ENCODE measurements at regions not wholly inside any gene's neighbourhood (a gene's known extent, or its start where the extent isn't known, plus 50 kb on each side); places are given as distances from the start of the nearest gene placed in this dataset.

DNA sequence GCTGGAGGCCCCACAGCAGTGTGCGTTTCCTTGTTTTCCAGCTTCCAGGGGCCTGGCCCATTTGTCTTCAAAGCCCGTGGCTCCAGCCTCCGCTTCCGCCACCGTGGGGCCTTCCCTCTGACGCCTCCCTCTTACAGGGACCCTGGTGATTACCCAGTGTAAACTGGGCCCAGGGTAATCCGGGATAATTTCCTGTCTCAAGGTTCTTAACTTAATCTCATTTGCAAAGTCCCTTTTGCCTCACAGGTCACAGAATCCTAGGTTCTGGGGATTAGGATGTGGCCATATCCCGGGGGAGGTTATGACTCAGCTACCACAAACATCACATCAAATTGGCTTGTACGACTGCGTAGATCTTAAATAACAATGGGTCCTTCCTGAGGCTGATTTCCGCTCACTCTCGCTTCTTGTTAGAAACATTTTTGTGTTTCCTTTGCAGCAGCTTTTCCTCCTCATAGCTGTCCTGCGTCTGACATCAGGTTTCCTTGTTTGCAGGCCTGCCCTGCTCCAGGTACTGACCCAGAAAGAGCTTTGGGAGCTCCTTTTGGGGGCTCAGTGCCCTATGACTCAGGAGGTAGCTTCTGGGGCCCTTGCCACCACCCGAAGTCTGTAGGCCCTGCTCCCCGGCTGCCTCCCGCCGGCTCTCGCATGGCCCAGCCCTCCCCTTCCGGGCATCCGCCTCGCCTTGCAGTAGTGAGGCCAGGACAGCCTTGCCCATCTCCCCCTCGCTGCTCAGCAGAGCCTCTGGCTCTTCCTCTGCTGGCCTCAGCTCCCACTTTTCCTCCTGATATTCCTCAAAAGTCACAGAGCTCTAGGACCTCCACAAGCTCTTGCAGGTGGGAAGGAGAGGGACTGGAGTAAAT is 100.5 kb downstream of the ERMARD start:
- Histone ChIP-seq H3K9ac (ENCODE audit: low read depth, low read length) (no peak overlapping the region), H3K9me3 (ENCODE audit: insufficient read depth, low read depth, low read length) (peaks cover 4% of the 10 kb centered on the region; the same call in 1 of the 2 replicates), H3K27ac (ENCODE audit: low read length) (no peak overlapping the region), H3K4me1 (ENCODE audit: insufficient read depth, low read length) (0 out of 2 replicates have a peak, but pooled peaks cover 2% of the 10 kb centered on the region), H3K4me3 (ENCODE audit: low read length) (no peak overlapping the region), H3K36me3 (ENCODE audit: insufficient read depth, low read depth, low read length) (no peaks in the 10 kb centered on the region), H3K27me3 (ENCODE audit: insufficient read depth, low read length) (no peaks in the 10 kb centered on the region)

DNA sequence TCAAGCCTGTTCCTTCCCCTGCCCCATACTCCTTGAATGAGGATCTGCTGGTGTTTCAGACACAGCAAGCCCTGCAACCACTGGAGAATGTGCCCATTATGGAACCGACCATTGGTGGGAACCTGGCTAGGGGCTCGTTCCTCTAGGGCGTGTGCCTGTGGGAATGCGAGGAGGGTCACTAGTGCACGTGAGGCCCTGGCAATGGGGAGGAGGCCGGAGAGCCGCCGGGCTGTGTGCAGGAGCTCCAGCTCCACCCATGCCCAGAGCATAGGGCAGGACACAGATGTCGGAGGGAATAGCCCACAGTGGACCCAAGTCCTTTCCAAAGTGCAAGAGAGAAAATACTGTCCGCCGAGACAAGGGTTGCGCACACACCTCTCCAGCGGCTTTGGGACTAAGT is 99.3 kb downstream of the ERMARD start:
- no peaks in the 10 kb centered on the region for H3K36me3 ChIP-seq (ENCODE audit: insufficient read depth, low read depth, low read length)
- H3K4me3 ChIP-seq (ENCODE audit: low read length) = no peak overlapping the region
- no peak overlapping the region for H3K9ac ChIP-seq (ENCODE audit: low read depth, low read length)
- no peak overlapping the region for H3K27ac ChIP-seq (ENCODE audit: low read length)
- H3K9me3 ChIP-seq (ENCODE audit: insufficient read depth, low read depth, low read length) = peaks cover 4% of the 10 kb centered on the region; the same call in 1 of the 2 replicates
- 0 out of 2 replicates have a peak, but pooled peaks cover 2% of the 10 kb centered on the region for H3K4me1 ChIP-seq (ENCODE audit: insufficient read depth, low read length)
- H3K27me3 ChIP-seq (ENCODE audit: insufficient read depth, low read length) = no peaks in the 10 kb centered on the region

DNA sequence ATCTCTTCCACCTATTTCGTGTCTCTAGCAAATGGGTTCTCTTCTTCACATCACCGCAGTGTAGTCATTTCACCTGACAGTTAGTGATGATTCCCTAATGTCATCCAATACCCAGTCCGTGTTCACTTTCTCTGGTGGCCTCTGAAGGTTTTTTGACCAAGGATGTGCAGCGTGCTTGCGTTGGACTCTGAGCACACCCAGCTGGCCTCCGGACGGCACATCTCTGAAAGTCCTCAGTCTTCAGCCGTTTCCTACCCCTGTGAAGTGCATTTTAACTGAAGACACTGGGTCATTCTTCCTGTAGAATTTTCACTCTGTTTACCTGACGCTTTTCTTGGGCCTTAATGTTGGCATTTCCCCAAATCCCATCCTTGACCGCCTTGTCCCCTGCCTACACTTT is 98.7 kb downstream of the ERMARD start:
- H3K9me3 ChIP-seq (ENCODE audit: insufficient read depth, low read depth, low read length) = 0 out of 2 replicates have a peak, but pooled peaks cover 4% of the 10 kb centered on the region
- H3K27me3 ChIP-seq (ENCODE audit: insufficient read depth, low read length) = no peaks in the 10 kb centered on the region
- H3K4me3 ChIP-seq (ENCODE audit: low read length) = no peak overlapping the region
- no peak overlapping the region for H3K27ac ChIP-seq (ENCODE audit: low read length)
- 0 out of 2 replicates have a peak, but pooled peaks cover 2% of the 10 kb centered on the region for H3K4me1 ChIP-seq (ENCODE audit: insufficient read depth, low read length)
- H3K36me3 ChIP-seq (ENCODE audit: insufficient read depth, low read depth, low read length) = no peaks in the 10 kb centered on the region
- H3K9ac ChIP-seq (ENCODE audit: low read depth, low read length) = no peak overlapping the region

DNA sequence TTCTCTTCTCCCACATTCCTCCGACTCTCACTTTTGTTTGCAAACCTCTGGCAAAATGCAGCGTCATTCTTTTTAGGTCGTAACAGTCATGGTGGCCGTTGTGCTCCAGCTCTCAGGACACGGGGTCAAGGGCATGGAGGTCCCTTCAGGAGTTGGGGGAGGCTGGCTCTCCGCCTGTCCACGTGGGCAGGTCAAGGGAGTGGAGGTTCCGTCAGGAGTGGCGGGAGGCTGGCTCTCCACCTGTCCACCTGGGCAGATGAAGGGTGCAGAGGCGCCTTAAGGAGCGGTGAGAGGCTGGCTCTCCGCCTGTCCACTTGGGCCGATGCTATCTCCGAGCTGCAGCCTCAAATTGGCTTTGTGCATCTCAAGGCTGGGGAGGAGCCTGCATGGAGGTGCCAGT is 98.0 kb downstream of the ERMARD start:
- 0 out of 2 replicates have a peak, but pooled peaks cover 2% of the 10 kb centered on the region for H3K4me1 ChIP-seq (ENCODE audit: insufficient read depth, low read length)
- no peaks in the 10 kb centered on the region for H3K9me3 ChIP-seq (ENCODE audit: insufficient read depth, low read depth, low read length)
- H3K4me3 ChIP-seq (ENCODE audit: low read length) = no peak overlapping the region
- no peaks in the 10 kb centered on the region for H3K36me3 ChIP-seq (ENCODE audit: insufficient read depth, low read depth, low read length)
- no peak overlapping the region for H3K27ac ChIP-seq (ENCODE audit: low read length)
- H3K9ac ChIP-seq (ENCODE audit: low read depth, low read length) = no peak overlapping the region
- H3K27me3 ChIP-seq (ENCODE audit: insufficient read depth, low read length) = no peaks in the 10 kb centered on the region

DNA sequence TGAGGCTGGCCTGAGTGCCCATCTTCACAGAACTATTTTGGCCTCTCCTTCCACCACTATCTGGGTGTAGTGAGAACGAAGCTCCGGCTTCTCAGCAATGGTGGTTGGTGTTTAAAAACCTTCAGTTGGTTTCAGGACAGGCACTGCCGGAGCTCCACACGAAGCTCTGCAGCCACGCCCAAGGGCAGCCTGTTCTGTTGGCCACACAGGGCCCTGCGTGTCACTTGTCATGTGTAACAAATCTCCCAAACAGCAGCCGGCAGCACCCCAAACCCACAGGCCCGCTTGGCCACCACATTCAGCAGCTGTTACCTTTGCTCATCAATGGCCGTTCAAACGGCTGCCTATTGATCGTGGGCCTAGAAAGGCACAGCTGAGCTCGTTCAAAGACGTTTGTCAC is 97.5 kb downstream of the ERMARD start:
- Histone ChIP-seq H3K9ac (ENCODE audit: low read depth, low read length) (no peak overlapping the region), H3K4me1 (ENCODE audit: insufficient read depth, low read length) (0 out of 2 replicates have a peak, but pooled peaks cover 2% of the 10 kb centered on the region)

DNA sequence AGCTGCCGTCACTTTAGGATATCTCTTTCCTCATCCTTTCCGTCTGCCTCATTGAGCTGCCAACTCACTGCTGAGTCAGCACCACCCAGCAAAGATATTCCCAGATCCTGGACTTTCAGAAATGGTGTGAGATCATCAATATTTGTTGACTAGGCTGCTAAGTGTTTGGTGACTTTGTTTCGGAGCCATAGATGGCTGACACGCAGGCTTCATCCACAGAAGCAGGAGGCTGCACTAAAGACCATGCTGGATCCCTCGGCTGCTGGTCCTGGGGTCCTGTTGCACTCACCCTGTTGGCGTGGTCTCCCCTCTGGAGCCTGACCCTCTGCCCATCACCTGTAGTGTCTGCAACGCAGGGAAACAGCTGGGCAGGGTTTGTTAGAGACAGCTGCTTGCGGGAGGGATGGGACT is 96.5 kb downstream of the ERMARD start:
- H3K9ac ChIP-seq (ENCODE audit: low read depth, low read length) = no peak overlapping the region
- H3K4me1 ChIP-seq (ENCODE audit: insufficient read depth, low read length) = 0 out of 2 replicates have a peak, but pooled peaks cover 2% of the 10 kb centered on the region
- H3K27ac ChIP-seq (ENCODE audit: low read length) = no peak overlapping the region
- H3K36me3 ChIP-seq (ENCODE audit: insufficient read depth, low read depth, low read length) = no peaks in the 10 kb centered on the region
- no peaks in the 10 kb centered on the region for H3K9me3 ChIP-seq (ENCODE audit: insufficient read depth, low read depth, low read length)
- H3K27me3 ChIP-seq (ENCODE audit: insufficient read depth, low read length) = no peaks in the 10 kb centered on the region
- H3K4me3 ChIP-seq (ENCODE audit: low read length) = no peak overlapping the region

More for the DNA sequence above, 97.5 kb downstream of the ERMARD start:
- no peaks in the 10 kb centered on the region for H3K9me3 ChIP-seq (ENCODE audit: insufficient read depth, low read depth, low read length)
- no peaks in the 10 kb centered on the region for H3K27me3 ChIP-seq (ENCODE audit: insufficient read depth, low read length)
- no peaks in the 10 kb centered on the region for H3K36me3 ChIP-seq (ENCODE audit: insufficient read depth, low read depth, low read length)
- no peak overlapping the region for H3K27ac ChIP-seq (ENCODE audit: low read length)
- H3K4me3 ChIP-seq (ENCODE audit: low read length) = no peak overlapping the region

DNA sequence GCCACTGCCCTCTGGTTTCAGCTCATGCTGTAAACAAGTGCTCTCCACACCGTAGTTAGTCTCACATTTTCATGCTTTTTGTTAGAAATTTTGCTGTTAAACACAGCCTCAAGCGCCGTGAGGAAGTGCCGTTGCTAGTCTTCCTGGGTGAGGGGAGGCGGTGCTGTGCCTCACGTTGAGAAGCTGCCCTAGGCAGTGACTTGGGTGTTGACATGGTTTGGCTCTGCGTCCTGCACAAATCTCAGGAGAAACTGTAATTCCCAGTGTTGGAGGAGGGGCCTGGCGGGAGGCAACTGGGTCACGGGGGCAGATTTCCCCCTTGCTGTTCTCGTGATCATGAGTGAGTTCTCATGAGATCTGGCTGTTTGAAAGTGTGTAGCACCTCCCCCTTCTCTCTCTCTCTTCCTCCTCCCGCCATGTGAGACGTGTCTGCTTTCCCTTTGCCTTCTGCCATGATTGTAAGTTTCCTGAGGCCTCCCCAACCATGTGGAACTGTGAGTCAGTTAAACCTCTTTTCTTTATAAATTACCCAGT is 95.8 kb downstream of the ERMARD start:
- H3K27ac ChIP-seq (ENCODE audit: low read length) = no peak overlapping the region
- H3K9ac ChIP-seq (ENCODE audit: low read depth, low read length) = no peak overlapping the region
- 0 out of 2 replicates have a peak, but pooled peaks cover 2% of the 10 kb centered on the region for H3K4me1 ChIP-seq (ENCODE audit: insufficient read depth, low read length)
- H3K9me3 ChIP-seq (ENCODE audit: insufficient read depth, low read depth, low read length) = no peaks in the 10 kb centered on the region
- no peaks in the 10 kb centered on the region for H3K36me3 ChIP-seq (ENCODE audit: insufficient read depth, low read depth, low read length)
- no peak overlapping the region for H3K4me3 ChIP-seq (ENCODE audit: low read length)
- H3K27me3 ChIP-seq (ENCODE audit: insufficient read depth, low read length) = no peaks in the 10 kb centered on the region

DNA sequence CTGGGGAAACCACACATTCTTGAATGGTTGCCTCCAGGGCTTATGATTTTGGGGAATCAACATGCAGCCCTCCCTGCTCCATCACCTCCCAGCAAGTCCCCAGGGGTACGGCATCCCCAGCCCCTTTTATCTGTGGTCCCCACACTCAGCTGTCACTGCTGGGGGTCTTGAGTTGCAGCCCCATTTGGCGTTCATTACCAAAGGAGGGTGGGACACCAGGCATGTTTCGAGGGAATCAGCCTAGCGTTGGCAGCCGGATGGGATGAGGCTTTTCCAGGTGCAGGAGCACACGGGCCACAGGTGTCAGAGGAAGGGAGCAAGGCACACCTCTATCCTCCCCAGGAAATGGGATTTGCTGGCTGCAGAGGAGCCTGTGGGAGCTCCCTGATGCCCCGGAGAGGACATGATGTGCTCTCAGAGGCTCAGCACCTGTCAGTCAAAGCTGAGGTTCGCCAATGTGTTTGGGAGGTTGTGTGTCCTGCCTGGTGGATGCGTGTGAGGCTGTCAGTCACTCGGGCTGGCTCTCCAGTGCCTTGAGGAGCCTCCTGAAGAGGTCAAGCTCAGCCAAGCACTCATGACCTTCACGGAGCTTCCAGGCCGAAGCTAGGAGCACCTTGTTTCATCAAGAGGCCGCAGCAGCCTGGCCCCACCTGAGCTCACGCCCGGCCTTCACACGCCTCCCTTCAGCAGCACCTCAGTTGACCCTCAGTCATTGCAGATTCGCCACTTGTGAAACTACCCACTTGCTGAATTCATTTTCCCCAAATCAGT is 95.0 kb downstream of the ERMARD start:
- no peaks in the 10 kb centered on the region for H3K9me3 ChIP-seq (ENCODE audit: insufficient read depth, low read depth, low read length)
- no peaks in the 10 kb centered on the region for H3K27me3 ChIP-seq (ENCODE audit: insufficient read depth, low read length)
- no peaks in the 10 kb centered on the region for H3K36me3 ChIP-seq (ENCODE audit: insufficient read depth, low read depth, low read length)
- no peak overlapping the region for H3K27ac ChIP-seq (ENCODE audit: low read length)
- H3K4me1 ChIP-seq (ENCODE audit: insufficient read depth, low read length) = no peaks in the 10 kb centered on the region
- H3K4me3 ChIP-seq (ENCODE audit: low read length) = no peak overlapping the region
- H3K9ac ChIP-seq (ENCODE audit: low read depth, low read length) = no peak overlapping the region

DNA sequence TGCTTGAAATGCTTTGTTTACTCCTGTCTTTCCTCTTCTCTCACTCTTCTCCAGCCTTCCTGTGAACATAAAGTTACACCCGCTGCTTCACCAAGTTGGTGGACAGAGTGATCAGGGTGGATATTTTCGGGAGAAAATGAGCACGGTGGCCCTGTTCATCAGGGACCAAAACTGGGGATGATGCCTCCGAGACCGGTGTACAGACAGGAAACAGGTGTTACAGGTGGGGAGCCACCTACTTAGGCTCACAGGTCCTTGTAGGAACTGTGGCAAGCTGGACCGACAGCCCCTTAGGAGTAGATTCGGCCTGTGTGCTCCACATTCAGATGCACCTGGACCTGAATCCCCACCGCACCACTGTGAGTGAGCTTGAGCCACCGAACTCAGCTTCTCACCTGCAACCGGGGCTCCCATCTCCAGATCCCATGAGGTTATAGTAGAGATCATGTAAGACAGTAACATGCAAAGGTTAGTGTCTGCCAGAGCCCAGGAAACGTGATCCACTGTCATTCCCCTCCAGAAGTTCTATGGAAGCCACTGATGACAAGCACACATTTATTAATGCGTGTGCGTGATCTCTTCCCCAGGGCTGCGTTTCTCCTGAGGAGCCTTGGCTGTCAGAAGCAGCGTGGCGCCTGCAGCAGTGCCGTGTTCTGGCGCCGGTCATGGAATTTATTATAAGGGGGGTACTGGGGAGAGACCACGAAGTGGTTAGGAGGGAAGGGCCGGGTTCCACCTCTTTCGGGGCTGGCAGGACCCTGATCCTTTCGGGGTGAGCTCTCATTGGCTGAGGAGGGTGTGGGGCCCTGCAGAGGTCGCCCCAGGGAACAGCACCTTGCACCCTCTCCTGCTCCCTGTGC is 94.2 kb downstream of the ERMARD start:
- Histone ChIP-seq H3K4me1 (ENCODE audit: insufficient read depth, low read length) (no peaks in the 10 kb centered on the region), H3K27ac (ENCODE audit: low read length) (no peak overlapping the region), H3K4me3 (ENCODE audit: low read length) (no peak overlapping the region), H3K27me3 (ENCODE audit: insufficient read depth, low read length) (no peaks in the 10 kb centered on the region), H3K36me3 (ENCODE audit: insufficient read depth, low read depth, low read length) (no peaks in the 10 kb centered on the region), H3K9ac (ENCODE audit: low read depth, low read length) (no peak overlapping the region), H3K9me3 (ENCODE audit: insufficient read depth, low read depth, low read length) (no peaks in the 10 kb centered on the region)

DNA sequence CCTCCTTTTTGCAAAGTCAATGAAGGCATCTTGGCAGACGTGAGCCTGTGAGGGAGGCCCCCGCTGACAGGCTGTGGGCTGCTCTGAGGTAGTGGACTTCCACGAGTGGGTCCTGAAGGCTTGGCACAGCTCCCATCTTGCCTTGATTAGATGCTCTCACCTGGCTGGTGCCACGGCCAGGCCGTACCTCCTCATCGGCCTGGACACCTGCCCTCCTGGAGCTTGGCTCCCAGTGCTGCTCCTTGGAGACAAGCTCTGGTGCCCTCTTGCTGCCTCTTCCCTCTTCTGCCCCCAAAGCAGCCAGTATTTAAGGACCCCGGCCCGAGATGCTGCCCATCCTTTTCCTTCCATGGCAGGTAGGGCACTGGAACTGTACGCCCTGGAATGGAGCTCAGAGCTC is 93.5 kb downstream of the ERMARD start:
- Histone ChIP-seq H3K9me3 (ENCODE audit: insufficient read depth, low read depth, low read length) (no peaks in the 10 kb centered on the region), H3K27me3 (ENCODE audit: insufficient read depth, low read length) (no peaks in the 10 kb centered on the region), H3K36me3 (ENCODE audit: insufficient read depth, low read depth, low read length) (no peaks in the 10 kb centered on the region), H3K27ac (ENCODE audit: low read length) (no peak overlapping the region), H3K4me1 (ENCODE audit: insufficient read depth, low read length) (no peaks in the 10 kb centered on the region), H3K9ac (ENCODE audit: low read depth, low read length) (no peak overlapping the region), H3K4me3 (ENCODE audit: low read length) (no peak overlapping the region)

DNA sequence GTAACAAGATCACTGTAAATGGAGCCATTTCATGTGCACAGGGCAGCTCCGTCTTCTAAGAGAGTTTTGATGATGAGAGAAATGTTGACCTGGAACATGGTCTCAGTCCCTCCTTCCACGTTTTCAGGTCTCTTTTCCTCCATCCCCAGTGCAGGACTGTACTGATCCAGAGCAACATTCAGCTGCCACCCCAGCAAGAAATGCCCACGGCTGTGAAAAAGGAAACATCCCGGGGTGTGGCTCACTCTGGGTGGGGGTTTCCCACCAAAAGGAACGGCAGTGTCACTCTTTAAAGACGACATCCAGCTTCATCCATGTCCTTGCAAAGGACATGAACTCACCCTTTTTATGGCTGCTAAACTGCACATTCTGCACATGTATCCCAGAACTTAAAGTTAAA is 92.6 kb downstream of the ERMARD start:
- Histone ChIP-seq H3K9ac (ENCODE audit: low read depth, low read length) (no peak overlapping the region), H3K36me3 (ENCODE audit: insufficient read depth, low read depth, low read length) (no peaks in the 10 kb centered on the region), H3K4me1 (ENCODE audit: insufficient read depth, low read length) (no peaks in the 10 kb centered on the region), H3K27ac (ENCODE audit: low read length) (no peak overlapping the region), H3K9me3 (ENCODE audit: insufficient read depth, low read depth, low read length) (no peaks in the 10 kb centered on the region), H3K27me3 (ENCODE audit: insufficient read depth, low read length) (no peaks in the 10 kb centered on the region), H3K4me3 (ENCODE audit: low read length) (no peak overlapping the region)

All from iPS-20b (cell line).